PFSK-1 (cell line): ENCODE measurements at regions not wholly inside any gene's neighbourhood (a gene's known extent, or its start where the extent isn't known, plus 50 kb on each side); places are given as distances from the start of the nearest gene placed in this dataset.

Experiments used
- FOXP2 ChIP-seq: optimal IDR thresholded peaks from 2 replicates; pipeline ENCODE3; 2011; ENCODE audit warnings: borderline replicate concordance, control low read depth, inconsistent platforms; ENCODE audit not compliant: insufficient read depth; ENCODE audit errors: extremely low read length, extremely low read depth
- POLR2AphosphoS5 ChIP-seq: IDR thresholded peaks from 2 replicates; pipeline ENCODE4 v1.6.1; 2012; ENCODE audit warnings: low read depth, mild to moderate bottlenecking, control low read depth, low read length, moderate library complexity
- REST ChIP-seq, 2 experiments: IDR thresholded peaks; 2 replicates each; pipeline versions ENCODE4 v1.6.1 to v1.8.0; 2011 to 2012; ENCODE audit warnings: low read depth in 2 of 2, low read length in 2 of 2, control low read depth in 1 of 2, inconsistent platforms in 1 of 2, mild to moderate bottlenecking in 1 of 2, moderate library complexity in 1 of 2; ENCODE audit not compliant: insufficient read depth in 1 of 2
- SIN3A ChIP-seq: IDR thresholded peaks from 2 replicates; pipeline ENCODE4 v1.6.1; 2012; ENCODE audit warnings: mild to moderate bottlenecking, low read length, moderate library complexity, borderline replicate concordance; ENCODE audit not compliant: insufficient read depth
- TAF1 ChIP-seq: IDR thresholded peaks from 2 replicates; pipeline ENCODE4 v1.6.1; 2012; ENCODE audit warnings: low read length, control low read depth, borderline replicate concordance; ENCODE audit not compliant: insufficient read depth

- TF ChIP-seq POLR2AphosphoS5 (no peak), TAF1 (no peak), FOXP2 (no peak), SIN3A (no peak), REST (IDR thresholded peaks at IDR 0.05; ENCODE audit: insufficient read depth in 1 of 2, low read depth in 2 of 2, low read length in 2 of 2) (no peak)
These were observed 135.9 kb downstream of the DUSP6 start for GRCh38 chr12:89216211-89216952.

GRCh38 chr12:89215196-89215595 is 137.1 kb downstream of the DUSP6 start:
- no peak for TF ChIP-seq REST (IDR thresholded peaks at IDR 0.05; ENCODE audit: insufficient read depth in 1 of 2, low read depth in 2 of 2, low read length in 2 of 2)
- TF ChIP-seq SIN3A = no peak
- TF ChIP-seq TAF1 = no peak

GRCh38 chr12:89213747-89214146 is 138.6 kb downstream of the DUSP6 start:
- no peak for TF ChIP-seq POLR2AphosphoS5

- TF ChIP-seq SIN3A = no peak
- no peak for TF ChIP-seq POLR2AphosphoS5
- TF ChIP-seq REST (IDR thresholded peaks at IDR 0.05; ENCODE audit: insufficient read depth in 1 of 2, low read depth in 2 of 2, low read length in 2 of 2) = no peak
- no peak for TF ChIP-seq TAF1
- no peak for TF ChIP-seq FOXP2
These were observed 139.2 kb downstream of the DUSP6 start for GRCh38 chr12:89213139-89213538.

GRCh38 chr12:89212339-89212771 is 139.9 kb downstream of the DUSP6 start:
- no peak for TF ChIP-seq TAF1

GRCh38 chr12:89211456-89211855 is 140.8 kb downstream of the DUSP6 start:
- TF ChIP-seq SIN3A (no peak), FOXP2 (no peak), TAF1 (no peak), REST (IDR thresholded peaks at IDR 0.05; ENCODE audit: insufficient read depth in 1 of 2, low read depth in 2 of 2, low read length in 2 of 2) (no peak), POLR2AphosphoS5 (no peak)
